GM21723 (cell line): ENCODE measurements at regions not wholly inside any gene's neighbourhood (a gene's known extent, or its start where the extent isn't known, plus 50 kb on each side); places are given as distances from the start of the nearest gene placed in this dataset.
"Not testable (repeated sequence)": the region's sequence is repeated elsewhere in the genome, so short reads cannot be mapped to it uniquely, and the experiment has no call there.

Source experiments
- ATAC-seq: cut with Tn5 transposase; IDR thresholded peaks from one replicate; pipeline ENCODE4 v1.9.1; 2021; ENCODE audit warnings: mild to moderate bottlenecking, moderate library complexity; ENCODE audit not compliant: unreplicated experiment

- ATAC-seq: not testable (repeated sequence)
Observed at GRCh38 chr6:26720663-26721218, 61.2 kb upstream of the ZNF322 start.

- not testable (repeated sequence) for ATAC-seq
Observed at GRCh38 chr6:26730019-26730766, 70.6 kb upstream of the ZNF322 start.

- not testable (repeated sequence) for ATAC-seq
Observed at GRCh38 chr6:26734776-26735472, 75.4 kb upstream of the ZNF322 start.

- ATAC-seq: no peak
Observed at GRCh38 chr6:26739811-26740210, 80.3 kb upstream of the ZNF322 start.

GRCh38 chr6:26743157-26743821 is 83.7 kb upstream of the ZNF322 start:
- no peak for ATAC-seq

GRCh38 chr6:26743941-26744699 is 84.6 kb upstream of the ZNF322 start:
- ATAC-seq: no peak

GRCh38 chr6:26744837-26745282 is 85.3 kb upstream of the ZNF322 start:
- not testable (repeated sequence) for ATAC-seq

- ATAC-seq: not testable (repeated sequence)
Observed at GRCh38 chr6:26745964-26746363, 86.4 kb upstream of the ZNF322 start.

- ATAC-seq: not testable (repeated sequence)
Observed at GRCh38 chr6:26749126-26749758, 89.7 kb upstream of the ZNF322 start.

GRCh38 chr6:26749759-26750126 is 90.2 kb upstream of the ZNF322 start:
- not testable (repeated sequence) for ATAC-seq

- no peak for ATAC-seq
Observed at GRCh38 chr6:26754212-26754611, 94.7 kb upstream of the ZNF322 start.

- ATAC-seq: not testable (repeated sequence)
Observed at GRCh38 chr6:26754801-26755200, 95.3 kb upstream of the ZNF322 start.

- ATAC-seq: not testable (repeated sequence)
Observed at GRCh38 chr6:26756067-26756805, 96.7 kb upstream of the ZNF322 start.

GRCh38 chr6:26766203-26766902 is 106.8 kb upstream of the ZNF322 start:
- ATAC-seq: not testable (repeated sequence)

- ATAC-seq: not testable (repeated sequence)
Observed at GRCh38 chr6:26770941-26771666, 111.6 kb upstream of the ZNF322 start.

GRCh38 chr6:26773414-26773813 is 113.9 kb upstream of the ZNF322 start:
- not testable (repeated sequence) for ATAC-seq

- ATAC-seq: not testable (repeated sequence)
Observed at GRCh38 chr6:26780563-26780962, 121.0 kb upstream of the ZNF322 start.
